ENCODE measurements at regions not wholly inside any gene's neighbourhood (a gene's known extent, or its start where the extent isn't known, plus 50 kb on each side); places are given as distances from the start of the nearest gene placed in this dataset.

DNA sequence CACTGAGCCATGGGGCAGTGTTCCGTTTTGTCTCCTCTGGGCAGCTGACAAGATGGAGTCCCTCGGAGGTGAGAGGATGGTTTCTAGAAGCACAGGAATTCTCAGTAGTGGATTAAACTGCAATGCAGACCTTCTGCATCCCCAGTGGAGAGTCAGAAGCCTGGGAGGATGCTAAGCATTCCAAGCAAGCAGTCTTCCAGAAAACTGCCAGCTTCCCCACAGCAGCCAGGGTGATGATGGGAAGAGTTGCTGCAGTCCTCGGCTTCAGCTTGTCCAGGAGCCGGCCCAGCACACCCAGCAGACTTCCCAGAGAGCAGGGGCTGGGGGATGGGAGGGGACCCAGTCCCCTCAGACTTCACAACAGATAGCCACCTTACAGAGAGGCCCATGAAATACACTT is 163.6 kb downstream of the LY86 start:
- TF ChIP-seq POLR2A (IDR thresholded peaks at IDR 0.05; ENCODE audit: low read length) (no peak), GATA1 (IDR thresholded peaks at IDR 0.05; ENCODE audit: low read depth, low read length) (no peak)
